Sigmoid colon (tissue), 6 donors: ENCODE measurements at regions not wholly inside any gene's neighbourhood (a gene's known extent, or its start where the extent isn't known, plus 50 kb on each side); places are given as distances from the start of the nearest gene placed in this dataset.

ENCODE experiments used
- DNase-seq: peaks from one replicate; pipeline ENCODE4 v3.0.0-alpha.2; 2019
- H3K27ac ChIP-seq, 4 donors: fragments of 200-600 bp; sonication (generic); one replicate each; pipeline ENCODE4 v1.5.1; 2016 to 2019; ENCODE audit warnings: mild to moderate bottlenecking in 1 of 4
- H3K27me3 ChIP-seq, 3 donors: fragments of 200-600 bp; sonication (generic); one replicate each; pipeline ENCODE4 v1.5.1; 2019; ENCODE audit warnings: mild to moderate bottlenecking in 1 of 3
- H3K36me3 ChIP-seq, 4 donors: fragments of 200-600 bp; sonication (generic); one replicate each; pipeline ENCODE4 v1.5.1; 2016 to 2019
- H3K4me1 ChIP-seq, 4 donors: fragments of 200-600 bp; sonication (generic); one replicate each; pipeline ENCODE4 v1.5.1; 2017 to 2019
- H3K4me3 ChIP-seq, 4 donors: fragments of 200-600 bp; sonication (generic); one replicate each; pipeline ENCODE4 v1.5.1; 2017 to 2019; ENCODE audit warnings: mild to moderate bottlenecking in 2 of 4, moderate library complexity in 1 of 4
- H3K9me3 ChIP-seq, 4 donors: fragments of 200-600 bp in 3 of 4; sonication (generic) in 3 of 4; one replicate each; pipeline versions ENCODE4 v1.5.1 to v1.6.1; 2013 to 2019
- EP300 ChIP-seq, 4 donors: sonication (generic); formaldehyde crosslinking; IDR thresholded peaks; one replicate each; pipeline ENCODE4 v1.6.1; 2017; ENCODE audit warnings: antibody characterized with exemption in 4 of 4
- POLR2A ChIP-seq, 2 donors: fragments of 450-650 bp; IDR thresholded peaks; one replicate each; pipeline ENCODE4 v1.6.1; 2016; ENCODE audit warnings: antibody characterized with exemption in 2 of 2, mild to moderate bottlenecking in 2 of 2, moderate library complexity in 2 of 2
- POLR2AphosphoS5 ChIP-seq, 4 donors: sonication (generic); formaldehyde crosslinking; IDR thresholded peaks; one replicate each; pipeline ENCODE4 v1.6.1; 2017; ENCODE audit warnings: antibody characterized with exemption in 4 of 4
- WGBS, 2 donors: extraction: QIAGEN DNeasy Blood & Tissue Kit; methylation state at CpG; one replicate each; pipeline ENCODE4 v1.1.7; 2013; 5-methylcytosine and 5-hydroxymethylcytosine counted together
- intact Hi-C: fragments of 100-400 bp; cut with DNase I; formaldehyde crosslinking; loops from one replicate; pipeline ENCODE4 v1.15.1; 2023
- TF ChIP-seq, protein P1 (sequence below), 4 experiments: fragments of 450-650 bp in 3 of 4; fragments of 200-600 bp in 1 of 4; IDR thresholded peaks; one replicate each; pipeline ENCODE4 v1.5.1; 2016 to 2019; ENCODE audit warnings: antibody characterized with exemption in 4 of 4, mild to moderate bottlenecking in 3 of 4, moderate library complexity in 2 of 4
- donor health status: healthy with polysubstance abuse.
- donor health status: healthy.

DNA sequence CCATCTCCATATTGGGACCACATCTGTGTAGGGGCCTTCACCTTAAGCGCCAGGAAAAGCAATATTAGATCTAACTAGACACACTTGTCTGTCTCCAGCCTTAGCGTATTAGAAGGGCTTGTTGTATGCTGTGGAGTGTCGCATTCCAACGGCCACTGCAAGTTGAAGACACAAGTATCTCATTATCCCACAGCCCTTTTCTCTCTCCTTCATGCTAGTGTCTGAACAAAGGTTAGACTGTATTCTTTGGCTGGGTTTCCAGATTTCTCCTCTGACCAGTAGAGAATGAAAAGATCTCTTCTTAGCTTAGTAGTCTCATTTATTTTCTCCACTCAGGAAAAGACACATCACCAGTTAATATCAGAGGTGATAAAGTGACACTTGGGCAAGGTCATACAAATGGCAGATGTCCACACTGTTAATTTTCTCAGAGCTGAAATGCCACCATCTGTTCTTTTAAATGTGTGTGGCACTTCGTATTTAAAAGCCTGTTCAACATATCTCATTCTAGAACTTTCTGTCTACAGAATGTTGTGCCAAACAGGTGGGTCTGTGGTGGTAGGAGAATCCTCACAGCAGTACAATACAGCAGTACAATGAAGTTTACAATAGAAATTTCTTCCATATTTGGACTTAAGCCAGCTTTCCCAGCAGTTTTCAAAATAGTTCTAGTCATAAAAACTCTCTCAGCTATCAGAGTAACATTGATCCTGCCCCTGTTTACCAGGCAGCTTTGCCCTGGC lies 94.0 kb upstream of the ITGA6 start:
- Histone ChIP-seq H3K9me3 (no peaks in the 10 kb centered on the region), H3K27ac (no peak overlapping the region), H3K4me1 (no peaks in the 10 kb centered on the region), H3K4me3 (no peak overlapping the region), H3K27me3 (no peaks in the 10 kb centered on the region), H3K36me3 (no peaks in the 10 kb centered on the region)
- no peak for DNase-seq
- no peak for TF ChIP-seq EP300 (IDR thresholded peaks at IDR 0.05)
- no peak for TF ChIP-seq POLR2AphosphoS5 (IDR thresholded peaks at IDR 0.05)
- no peak for TF ChIP-seq POLR2A (IDR thresholded peaks at IDR 0.05)
- TF ChIP-seq, protein P1, sequence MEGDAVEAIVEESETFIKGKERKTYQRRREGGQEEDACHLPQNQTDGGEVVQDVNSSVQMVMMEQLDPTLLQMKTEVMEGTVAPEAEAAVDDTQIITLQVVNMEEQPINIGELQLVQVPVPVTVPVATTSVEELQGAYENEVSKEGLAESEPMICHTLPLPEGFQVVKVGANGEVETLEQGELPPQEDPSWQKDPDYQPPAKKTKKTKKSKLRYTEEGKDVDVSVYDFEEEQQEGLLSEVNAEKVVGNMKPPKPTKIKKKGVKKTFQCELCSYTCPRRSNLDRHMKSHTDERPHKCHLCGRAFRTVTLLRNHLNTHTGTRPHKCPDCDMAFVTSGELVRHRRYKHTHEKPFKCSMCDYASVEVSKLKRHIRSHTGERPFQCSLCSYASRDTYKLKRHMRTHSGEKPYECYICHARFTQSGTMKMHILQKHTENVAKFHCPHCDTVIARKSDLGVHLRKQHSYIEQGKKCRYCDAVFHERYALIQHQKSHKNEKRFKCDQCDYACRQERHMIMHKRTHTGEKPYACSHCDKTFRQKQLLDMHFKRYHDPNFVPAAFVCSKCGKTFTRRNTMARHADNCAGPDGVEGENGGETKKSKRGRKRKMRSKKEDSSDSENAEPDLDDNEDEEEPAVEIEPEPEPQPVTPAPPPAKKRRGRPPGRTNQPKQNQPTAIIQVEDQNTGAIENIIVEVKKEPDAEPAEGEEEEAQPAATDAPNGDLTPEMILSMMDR (IDR thresholded peaks at IDR 0.05), result no peak
- intact Hi-C loops, result no loop called here
- WGBS, 2 donors, result 77 to 81% methylated on average over 5 of the region's 5 CpGs

DNA sequence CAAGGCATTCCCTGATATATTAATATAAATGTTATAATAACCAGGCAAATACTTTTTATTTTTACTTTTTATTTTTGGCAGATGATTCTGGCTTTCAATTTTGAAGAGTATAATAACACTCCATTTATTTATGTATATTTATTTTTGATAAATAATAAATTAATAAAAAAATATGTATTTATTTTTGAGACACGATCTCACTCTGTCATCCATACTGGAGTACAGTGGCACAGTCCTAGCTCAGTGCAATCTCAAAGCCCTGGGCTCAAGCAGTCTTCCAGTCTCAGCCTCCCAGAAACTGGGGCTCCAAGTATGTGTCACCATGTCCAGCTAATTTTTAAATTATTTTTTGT lies 93.4 kb upstream of the ITGA6 start:
- Histone ChIP-seq H3K27ac (no peak overlapping the region), H3K4me1 (no peaks in the 10 kb centered on the region), H3K27me3 (no peaks in the 10 kb centered on the region), H3K9me3 (no peaks in the 10 kb centered on the region), H3K36me3 (no peaks in the 10 kb centered on the region), H3K4me3 (no peak overlapping the region)
- DNase-seq, result no peak
- intact Hi-C loops, result no loop called here
- 68 to 73% methylated on average over 1 of the region's 1 CpG for WGBS, 2 donors
- no peak for TF ChIP-seq EP300 (IDR thresholded peaks at IDR 0.05)

DNA sequence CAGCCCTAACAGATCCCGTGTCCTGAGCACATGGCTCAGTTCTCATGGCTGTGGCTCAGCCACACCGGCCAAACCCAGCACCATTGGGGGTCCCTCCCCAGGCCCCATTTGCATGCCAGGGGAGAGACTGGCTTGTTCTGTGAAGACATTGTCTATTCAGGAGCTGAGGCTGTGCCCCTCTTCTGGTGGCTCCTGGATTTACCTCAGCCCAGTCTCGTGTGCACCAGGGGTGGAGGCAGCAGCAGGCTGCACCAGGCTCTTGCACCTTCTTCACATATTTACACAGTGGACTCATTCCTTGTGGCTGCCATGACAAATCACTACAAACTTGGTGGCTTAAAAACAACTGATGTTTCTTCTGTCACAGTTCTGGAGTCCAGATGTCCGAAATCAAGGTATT lies 92.4 kb upstream of the ITGA6 start:
- intact Hi-C loops, result no loop called here
- Histone ChIP-seq H3K36me3 (no peaks in the 10 kb centered on the region), H3K4me3 (no peak overlapping the region), H3K4me1 (peaks cover 0 to 6% (median 0%) of the 10 kb centered on the region in 4 donors), H3K27ac (no peak overlapping the region), H3K9me3 (no peaks in the 10 kb centered on the region), H3K27me3 (no peaks in the 10 kb centered on the region)
- WGBS, 2 donors, result 62 to 85% methylated on average over 4 of the region's 4 CpGs
- TF ChIP-seq POLR2A (IDR thresholded peaks at IDR 0.05) (no peak), POLR2AphosphoS5 (IDR thresholded peaks at IDR 0.05) (no peak), EP300 (IDR thresholded peaks at IDR 0.05) (no peak)
- TF ChIP-seq, protein P1 (IDR thresholded peaks at IDR 0.05), result no peak
- no peak for DNase-seq

DNA sequence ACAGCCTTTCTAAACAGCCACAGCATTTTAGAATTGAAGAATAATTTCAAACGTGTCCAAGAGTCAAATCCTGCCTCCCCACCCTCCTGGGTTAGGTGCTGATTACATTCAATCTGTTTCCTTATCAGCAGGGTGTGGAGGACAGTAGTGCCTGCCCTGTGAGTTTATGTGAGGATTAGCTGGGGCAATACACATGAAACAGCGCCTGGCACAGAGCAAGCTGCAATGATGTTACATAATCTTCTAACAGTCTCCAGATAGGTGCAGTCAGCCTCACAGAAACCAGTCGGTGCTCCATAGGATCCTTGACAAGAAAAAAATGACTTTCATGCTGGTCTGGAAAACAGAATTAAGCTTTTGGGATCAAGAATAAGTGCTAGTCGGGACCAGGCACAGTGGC lies 91.7 kb upstream of the ITGA6 start:
- Histone ChIP-seq H3K27ac (no peak overlapping the region), H3K36me3 (no peaks in the 10 kb centered on the region), H3K4me1 (peaks cover 0 to 13% (median 3%) of the 10 kb centered on the region in 4 donors), H3K27me3 (no peaks in the 10 kb centered on the region), H3K9me3 (no peaks in the 10 kb centered on the region), H3K4me3 (no peak overlapping the region)
- TF ChIP-seq, protein P1 (IDR thresholded peaks at IDR 0.05), result no peak
- TF ChIP-seq EP300 (IDR thresholded peaks at IDR 0.05), result no peak
- no peak for TF ChIP-seq POLR2A (IDR thresholded peaks at IDR 0.05)
- TF ChIP-seq POLR2AphosphoS5 (IDR thresholded peaks at IDR 0.05), result no peak
- no peak for DNase-seq
- WGBS, 2 donors, result 12 to 38% methylated on average over 4 of the region's 4 CpGs
- intact Hi-C loops, result no loop called here

DNA sequence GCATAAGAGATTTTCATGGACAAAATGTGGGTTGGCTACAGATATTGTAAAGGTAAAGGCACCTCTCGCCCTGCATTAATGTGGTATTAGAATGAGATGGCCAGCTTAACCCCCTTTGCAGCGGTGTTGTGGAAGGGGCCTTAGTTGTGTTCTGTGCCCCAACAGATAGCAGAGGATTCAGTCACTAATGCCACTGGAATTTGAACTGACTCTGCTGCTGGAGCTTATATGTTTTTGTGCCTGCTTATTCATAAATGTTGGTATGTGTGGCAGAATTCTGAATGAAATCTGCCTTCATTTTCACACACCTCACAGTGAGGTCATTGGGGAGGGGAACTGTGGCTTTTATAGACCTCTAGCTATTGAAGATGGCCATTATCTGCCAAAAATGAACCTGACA lies 90.7 kb upstream of the ITGA6 start:
- H3K36me3 ChIP-seq, result no peaks in the 10 kb centered on the region
- no peak overlapping the region for H3K27ac ChIP-seq
- no peaks in the 10 kb centered on the region for H3K9me3 ChIP-seq
- intact Hi-C loops, result no loop called here
- no peak overlapping the region for H3K4me3 ChIP-seq
- no peaks in the 10 kb centered on the region for H3K27me3 ChIP-seq
- TF ChIP-seq EP300 (IDR thresholded peaks at IDR 0.05), result no peak
- no peak for TF ChIP-seq POLR2AphosphoS5 (IDR thresholded peaks at IDR 0.05)
- no peak for TF ChIP-seq POLR2A (IDR thresholded peaks at IDR 0.05)
- TF ChIP-seq, protein P1 (IDR thresholded peaks at IDR 0.05), result no peak
- whole genome bisulfite sequencing, 2 donors, result 49 to 50% methylated on average over 2 of the region's 2 CpGs
- H3K4me1 ChIP-seq, result peaks cover 0 to 13% (median 3%) of the 10 kb centered on the region in 4 donors
- no peak for DNase-seq
